GM23338 (cell line): ENCODE measurements at regions not wholly inside any gene's neighbourhood (a gene's known extent, or its start where the extent isn't known, plus 50 kb on each side); places are given as distances from the start of the nearest gene placed in this dataset.

Source experiments
- ATAC-seq: fragments of 200-7000 bp; cut with Tn5 transposase; 3 replicates; pipeline ENCODE4 v1.9.1; 2020
- DNase-seq: peaks from one replicate; pipeline ENCODE4 v3.0.0-alpha.2; 2015; ENCODE audit warnings: low spot score
- H2AFZ ChIP-seq: fragments of 200-600 bp; sonication (generic); 2 replicates; pipeline ENCODE4 v1.8.0; 2016; ENCODE audit warnings: antibody characterized with exemption, mild to moderate bottlenecking, moderate library complexity
- H3F3A ChIP-seq: fragments of 200-600 bp; sonication (generic); replicated peaks from 2 replicates; pipeline ENCODE4 v1.8.0; 2017; ENCODE audit warnings: antibody characterized with exemption, mixed run types, low read depth
- H3K27ac ChIP-seq: fragments of 200-600 bp; sonication (generic); 2 replicates; pipeline ENCODE4 v1.6.1; 2016; ENCODE audit warnings: low read depth
- H3K27me3 ChIP-seq: fragments of 200-600 bp; sonication (generic); 2 replicates; pipeline ENCODE4 v1.8.0; 2016; ENCODE audit warnings: mild to moderate bottlenecking, mixed run types, moderate library complexity; ENCODE audit not compliant: insufficient read depth
- H3K36me3 ChIP-seq: fragments of 200-600 bp; sonication (generic); 2 replicates; pipeline ENCODE4 v1.8.0; 2016; ENCODE audit warnings: mild to moderate bottlenecking; ENCODE audit not compliant: insufficient read depth
- H3K4me1 ChIP-seq: fragments of 200-600 bp; sonication (generic); 2 replicates; pipeline ENCODE4 v1.8.0; 2016; ENCODE audit warnings: mild to moderate bottlenecking, moderate library complexity; ENCODE audit not compliant: insufficient read depth
- H3K4me2 ChIP-seq: fragments of 200-600 bp; sonication (generic); 2 replicates; pipeline ENCODE4 v1.7.1; 2017; ENCODE audit warnings: mixed run types
- H3K4me3 ChIP-seq: fragments of 200-600 bp; sonication (generic); 2 replicates; pipeline ENCODE4 v1.6.1; 2016; ENCODE audit warnings: mixed run types
- H3K79me2 ChIP-seq: fragments of 200-600 bp; sonication (generic); replicated peaks from 2 replicates; pipeline ENCODE4 v1.8.0; 2017; ENCODE audit warnings: mild to moderate bottlenecking; ENCODE audit not compliant: insufficient read depth
- H3K9me2 ChIP-seq: fragments of 200-600 bp; sonication (generic); 2 replicates; pipeline ENCODE4 v1.8.0; 2017; ENCODE audit not compliant: insufficient read depth
- H4K20me1 ChIP-seq: fragments of 200-600 bp; sonication (generic); replicated peaks from 2 replicates; pipeline ENCODE4 v1.8.0; 2017; ENCODE audit warnings: mild to moderate bottlenecking; ENCODE audit not compliant: insufficient read depth
- H3K27ac Mint-ChIP-seq: 2 replicates; pipeline ENCODE4 v1.8.0; 2020; ENCODE audit warnings: inconsistent platforms, mild to moderate bottlenecking, moderate library complexity, mixed read lengths
- H3K27me3 Mint-ChIP-seq: 3 replicates; pipeline ENCODE4 v1.8.0; 2022; ENCODE audit warnings: low read depth, mild to moderate bottlenecking, moderate library complexity, mixed read lengths, inconsistent platforms; ENCODE audit not compliant: insufficient read depth, poor library complexity
- H3K36me3 Mint-ChIP-seq: 3 replicates; pipeline ENCODE4 v1.8.0; 2021; ENCODE audit warnings: low read depth, mild to moderate bottlenecking, inconsistent platforms, moderate library complexity, mixed read lengths
- H3K4me1 Mint-ChIP-seq: 3 replicates; pipeline ENCODE4 v1.8.0; 2020; ENCODE audit warnings: mild to moderate bottlenecking, inconsistent platforms, mixed read lengths
- H3K4me3 Mint-ChIP-seq: 3 replicates; pipeline ENCODE4 v1.8.0; 2021; ENCODE audit warnings: moderate library complexity, mild to moderate bottlenecking, inconsistent platforms, mixed read lengths
- H3K9me3 Mint-ChIP-seq: 3 replicates; pipeline ENCODE4 v1.8.0; 2020; ENCODE audit warnings: moderate library complexity, mild to moderate bottlenecking, inconsistent platforms, mixed read lengths
- CREB1 ChIP-seq: fragments of 250-450 bp; sonication (Bioruptor Pico); IDR thresholded peaks from 2 replicates; pipeline ENCODE4 v1.5.0; 2020; ENCODE audit warnings: low read depth, mild to moderate bottlenecking, moderate library complexity
- CTCF ChIP-seq, 2 experiments: fragments of 200-600 bp in 1 of 2; sonication (generic) in 1 of 2; conservative IDR thresholded peaks; 2 replicates each; pipeline versions ENCODE4 v1.5.1 to v1.6.1; 2016 to 2017; ENCODE audit warnings: antibody characterized with exemption in 2 of 2, low read depth in 2 of 2, mild to moderate bottlenecking in 2 of 2, moderate library complexity in 1 of 2
- EZH2 ChIP-seq: fragments of 200-600 bp; sonication (generic); IDR thresholded peaks from one replicate; pipeline ENCODE4 v1.8.0; 2017; ENCODE audit warnings: antibody characterized with exemption, mild to moderate bottlenecking, low read depth; ENCODE audit not compliant: unreplicated experiment
- EZH2phosphoT487 ChIP-seq: fragments of 200-600 bp; sonication (generic); IDR thresholded peaks from one replicate; pipeline ENCODE4 v1.8.1; 2018; ENCODE audit warnings: antibody characterized with exemption; ENCODE audit not compliant: unreplicated experiment
- NANOG ChIP-seq: IDR thresholded peaks from 2 replicates; pipeline ENCODE4 v1.6.1; 2016; ENCODE audit warnings: antibody characterized with exemption, borderline replicate concordance
- POLR2AphosphoS5 ChIP-seq: IDR thresholded peaks from 2 replicates; pipeline ENCODE4 v1.6.1; 2016; ENCODE audit warnings: antibody characterized with exemption, low read depth
- STAT1 ChIP-seq: IDR thresholded peaks from one replicate; pipeline ENCODE4 v1.6.1; 2016; ENCODE audit warnings: antibody characterized with exemption; ENCODE audit not compliant: unreplicated experiment
- ZNF331 ChIP-seq: fragments of 250-450 bp; sonication (Bioruptor Pico); IDR thresholded peaks from 2 replicates; pipeline ENCODE4 v1.5.0; 2020; ENCODE audit warnings: low read depth, mild to moderate bottlenecking, moderate library complexity
- ZNF462 ChIP-seq: fragments of 250-450 bp; sonication (Bioruptor Pico); IDR thresholded peaks from 2 replicates; pipeline ENCODE4 v1.5.0; 2020; ENCODE audit warnings: mild to moderate bottlenecking, moderate library complexity

GRCh38 chr11:80955588-80955987 is 1514.8 kb upstream of the TENM4 start (continued):
- no peak for TF ChIP-seq ZNF462 (CRISPR knock-in tag)
- TF ChIP-seq STAT1: no peak
- TF ChIP-seq NANOG: no peak
- TF ChIP-seq ZNF331: no peak
- no peak for TF ChIP-seq CTCF (conservative IDR thresholded peaks at IDR 0.05; ENCODE audit: low read depth in 2 of 2)
- TF ChIP-seq POLR2AphosphoS5: no peak
- TF ChIP-seq EZH2phosphoT487: no peak

GRCh38 chr11:80948781-80949180 is 1508.0 kb upstream of the TENM4 start:
- Histone ChIP-seq H3K79me2 (no peaks in the 10 kb centered on the region), H2AFZ (no peak overlapping the region), H3K9me2 (no peaks in the 10 kb centered on the region), H3K36me3 (no peaks in the 10 kb centered on the region), H3K4me1 (no peaks in the 10 kb centered on the region), H3F3A (no peaks in the 10 kb centered on the region), H4K20me1 (no peaks in the 10 kb centered on the region), H3K4me2 (no peak overlapping the region), H3K4me3 (no peak overlapping the region), H3K27ac (no peak overlapping the region), H3K27me3 (no peaks in the 10 kb centered on the region)
- no peak overlapping the region for H3K4me3 Mint-ChIP-seq
- H3K36me3 Mint-ChIP-seq: peaks cover 4% of the 10 kb centered on the region; the same call in 2 of the 3 replicates
- peaks cover 2% of the 10 kb centered on the region for H3K27me3 Mint-ChIP-seq
- peaks cover 3% of the 10 kb centered on the region; the same call in 1 of the 3 replicates for H3K9me3 Mint-ChIP-seq
- H3K4me1 Mint-ChIP-seq: no peaks in the 10 kb centered on the region
- ATAC-seq (no peak), DNase-seq (no peak)
- no peak for TF ChIP-seq ZNF331
- no peak for TF ChIP-seq CREB1
- TF ChIP-seq STAT1: no peak
- TF ChIP-seq EZH2: no peak
- H3K27ac Mint-ChIP-seq: no peak overlapping the region
